HG02642 (cell line): ENCODE measurements at regions not wholly inside any gene's neighbourhood (a gene's known extent, or its start where the extent isn't known, plus 50 kb on each side); places are given as distances from the start of the nearest gene placed in this dataset.

Experiments used
- ATAC-seq: cut with Tn5 transposase; IDR thresholded peaks from one replicate; pipeline ENCODE4 v1.9.1; 2021; ENCODE audit warnings: mild to moderate bottlenecking; ENCODE audit not compliant: unreplicated experiment, poor library complexity

DNA sequence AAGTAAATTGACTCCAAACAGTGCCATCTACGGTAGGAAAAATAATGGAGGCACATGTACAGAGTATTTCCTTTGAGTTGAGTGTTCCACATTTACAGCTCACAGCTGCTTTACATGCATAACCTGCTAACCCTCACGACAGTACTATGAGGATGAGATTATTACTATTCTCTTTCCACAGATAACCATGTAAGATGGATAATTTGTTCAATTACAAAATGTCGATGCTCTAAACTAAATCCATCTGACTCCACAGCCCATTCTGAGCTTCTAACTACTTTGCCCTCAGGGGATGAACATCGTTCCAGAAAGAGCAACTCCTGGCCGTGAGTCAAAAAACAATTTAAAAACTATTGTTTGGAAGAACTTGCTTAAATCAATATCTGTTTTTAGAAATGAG, 330.4 kb upstream of the NWD2 start:
- ATAC-seq: no peak

DNA sequence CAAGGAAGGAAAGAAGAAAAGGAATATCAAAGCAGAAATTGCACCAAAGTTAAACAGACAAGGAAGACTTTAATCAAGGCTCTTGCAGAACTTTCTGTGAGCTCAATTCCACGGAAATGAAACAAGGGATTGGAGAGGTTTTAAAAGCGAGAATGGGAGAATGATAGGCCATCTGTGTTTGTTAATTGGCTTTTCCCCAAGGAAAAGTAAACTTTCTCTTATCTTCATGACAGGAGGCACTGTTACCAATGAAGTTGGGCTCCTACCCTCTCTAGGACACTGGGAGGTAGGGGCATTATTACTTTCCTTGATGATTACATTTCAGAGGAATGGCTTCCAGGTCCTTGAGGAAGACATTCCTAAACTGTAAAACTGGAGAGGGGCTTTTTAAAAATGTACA, 328.8 kb upstream of the NWD2 start:
- ATAC-seq: no peak

DNA sequence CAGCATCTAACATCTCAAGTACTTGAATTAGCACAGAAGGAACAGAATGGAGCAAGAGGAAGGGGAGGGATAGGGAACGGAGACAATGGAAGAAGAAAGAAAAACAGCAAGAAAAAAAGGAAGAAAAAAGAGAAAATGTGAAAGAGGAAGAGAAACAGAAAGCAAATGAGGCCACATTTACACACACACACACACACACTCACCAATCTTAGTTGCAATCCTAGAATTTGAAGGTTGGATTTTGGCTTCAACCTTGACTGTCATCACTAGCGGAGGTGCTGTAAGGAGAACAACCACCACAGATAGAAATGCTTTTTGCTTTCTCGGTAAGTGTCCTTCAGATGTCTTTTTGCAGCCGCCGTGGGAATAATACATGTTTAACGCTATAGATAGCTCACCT, 327.1 kb upstream of the NWD2 start:
- no peak for ATAC-seq

DNA sequence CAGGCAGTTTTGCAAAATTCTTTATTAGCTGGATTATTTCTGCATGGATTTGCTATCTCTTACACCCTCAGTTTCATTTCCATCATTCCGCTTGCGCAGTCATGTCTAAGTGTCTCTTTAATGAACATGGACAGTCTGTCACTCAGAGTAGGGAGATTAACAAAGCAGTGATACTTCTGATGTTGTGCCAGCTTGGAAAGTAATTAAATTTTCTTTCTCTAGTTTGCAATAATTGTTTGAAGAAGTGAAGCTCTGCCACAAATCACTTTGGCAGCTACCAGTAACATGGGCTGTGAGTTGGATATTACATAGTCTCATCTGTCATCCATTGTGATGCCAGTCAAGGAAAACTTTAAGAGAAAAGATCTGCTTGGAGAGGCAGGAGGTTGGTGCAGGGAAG, 324.8 kb upstream of the NWD2 start:
- no peak for ATAC-seq

DNA sequence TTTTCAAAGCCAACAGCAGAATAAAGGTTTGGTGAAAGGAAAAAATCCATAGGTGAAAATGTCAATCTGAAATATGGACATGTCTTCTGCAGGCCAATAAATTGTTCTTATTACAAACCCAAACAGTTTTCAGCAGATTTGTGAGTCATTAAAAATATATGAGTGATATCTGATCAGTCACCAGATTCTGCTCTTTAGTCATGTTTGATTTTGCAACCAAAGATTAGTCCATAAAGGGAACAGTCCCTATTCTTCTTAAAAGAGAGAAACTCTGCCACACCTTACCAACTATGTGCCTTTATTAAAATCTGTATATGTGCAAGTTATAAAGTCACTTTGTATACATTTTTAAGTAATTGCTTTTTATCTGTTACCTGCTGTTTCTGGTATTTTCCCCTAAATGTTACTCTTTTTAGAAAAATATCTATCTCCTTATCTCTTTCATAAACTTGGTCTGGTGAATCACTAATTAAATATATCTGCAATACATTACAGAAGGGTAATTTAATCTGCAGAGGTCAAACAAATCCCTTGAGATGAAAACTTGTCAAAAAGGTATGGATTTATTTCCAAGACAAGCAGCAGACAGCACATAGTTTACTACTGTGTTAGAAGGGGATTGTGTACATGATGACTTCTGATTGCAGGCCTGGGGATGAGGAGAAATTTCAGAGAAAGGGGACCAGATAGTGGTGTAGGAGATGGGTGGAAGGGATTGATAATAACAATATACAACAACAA, 322.9 kb upstream of the NWD2 start:
- no peak for ATAC-seq

DNA sequence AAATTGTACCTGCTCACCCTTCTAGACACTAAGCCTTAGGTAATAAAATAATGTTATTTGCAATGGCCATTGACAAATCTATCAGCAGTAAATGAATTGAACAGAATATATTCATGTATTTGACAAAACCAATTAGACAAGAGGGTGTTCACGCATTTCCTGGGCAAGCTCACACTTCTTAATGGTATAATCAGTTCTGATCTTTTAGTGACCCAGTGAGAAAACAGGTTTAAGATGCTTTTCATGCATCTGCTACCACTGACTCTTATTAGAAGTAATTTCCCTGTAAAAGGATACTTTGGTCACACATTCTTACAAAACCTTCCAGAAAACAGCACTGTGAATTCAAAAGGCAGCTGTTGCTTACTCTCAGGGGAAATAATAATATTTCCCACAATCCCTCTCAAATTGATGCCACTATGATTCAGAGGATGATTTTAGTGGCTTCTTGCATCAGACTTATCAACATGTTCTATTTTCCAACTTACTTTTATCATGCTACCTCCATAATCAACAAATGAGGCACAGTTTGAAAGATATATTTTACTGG, 313.9 kb upstream of the NWD2 start:
- no peak for ATAC-seq

DNA sequence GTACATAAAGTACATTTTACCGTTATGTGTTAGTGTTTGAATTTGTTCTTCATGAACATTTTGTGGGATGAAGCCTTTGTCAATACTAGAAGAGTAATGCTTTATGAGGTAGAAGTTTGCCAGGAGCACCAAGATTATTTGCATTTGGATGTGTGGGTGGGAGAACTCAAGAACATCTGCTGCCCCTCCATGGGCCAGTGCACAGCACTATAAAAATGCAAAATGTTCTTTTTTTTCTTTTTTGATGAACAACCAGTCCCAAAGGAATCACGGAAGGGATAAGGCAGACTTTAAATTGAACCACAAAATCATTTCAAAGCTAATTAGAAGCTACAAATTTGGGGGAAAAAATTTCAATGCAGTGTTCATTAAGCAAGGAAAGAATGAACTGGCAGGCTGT, 300.3 kb upstream of the NWD2 start:
- no peak for ATAC-seq

DNA sequence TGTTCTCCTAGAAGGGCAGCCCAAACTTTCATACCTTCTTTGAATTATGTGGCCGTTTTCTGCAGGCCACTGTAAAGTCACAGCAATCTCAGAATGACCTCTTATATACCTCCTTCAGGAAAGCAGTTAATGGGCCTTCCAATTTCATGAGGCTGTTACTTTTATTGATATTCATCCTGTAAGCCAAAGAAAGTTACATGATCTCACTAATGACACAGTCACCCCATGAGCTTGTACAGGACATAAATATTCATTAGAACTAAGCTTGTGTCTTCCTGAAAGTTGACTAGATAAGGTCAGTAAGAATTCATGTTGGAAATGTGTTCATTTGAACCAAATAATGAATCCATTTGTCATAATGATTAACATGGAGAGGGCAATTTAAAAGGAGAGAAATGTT, 283.1 kb upstream of the NWD2 start:
- no peak for ATAC-seq

DNA sequence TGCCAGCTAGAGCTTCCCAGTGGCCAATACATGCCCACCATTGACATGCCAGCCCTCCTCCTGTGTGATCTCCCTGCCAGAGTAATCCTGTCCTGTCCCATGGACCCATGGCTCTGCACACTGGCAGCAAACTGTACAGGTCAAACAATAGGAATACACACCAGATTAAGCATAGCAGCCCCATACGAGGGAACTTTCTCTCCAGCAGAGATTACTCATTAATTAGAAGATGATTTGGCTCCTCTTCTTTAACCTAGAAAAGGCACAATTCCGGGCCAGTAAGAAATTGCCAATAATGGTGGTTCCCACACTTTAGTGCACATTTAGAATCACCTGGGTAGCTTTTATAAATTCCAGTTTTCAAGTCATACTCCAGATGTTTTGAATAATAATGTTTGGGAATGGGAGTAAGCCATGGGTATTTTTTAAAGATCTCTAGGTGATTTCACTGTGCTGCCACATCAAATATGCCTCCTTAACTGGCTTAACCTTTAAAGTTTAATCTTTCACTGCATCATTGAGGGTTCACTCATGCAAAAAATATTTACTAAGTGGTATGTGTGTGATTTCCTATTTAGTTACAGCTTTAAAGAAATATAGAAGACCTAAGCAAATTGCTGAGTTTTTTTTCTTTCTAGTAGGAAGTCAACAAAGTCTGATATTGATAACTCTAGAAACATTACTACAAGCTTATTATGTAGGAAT, 277.6 kb upstream of the NWD2 start:
- ATAC-seq: no peak

DNA sequence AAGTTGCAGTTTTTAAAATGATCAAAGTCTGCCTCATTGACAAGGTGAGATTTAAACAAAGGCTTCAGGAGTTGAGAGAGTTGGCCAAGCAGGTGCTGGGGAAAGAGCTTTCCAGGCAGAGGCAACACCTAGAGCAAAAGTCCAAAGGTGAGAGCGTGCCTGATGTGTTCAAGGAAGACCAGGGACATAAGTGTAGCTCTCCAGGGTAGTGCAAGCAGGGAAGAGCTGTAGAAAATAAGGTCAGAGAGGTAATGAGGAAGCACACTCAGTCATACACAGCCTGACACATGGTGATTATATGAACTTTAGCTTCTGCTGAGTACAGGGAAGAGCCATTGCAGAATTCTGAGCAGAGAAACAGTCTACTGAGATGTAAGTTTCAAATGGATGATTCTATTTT, 265.0 kb upstream of the NWD2 start:
- no peak for ATAC-seq

DNA sequence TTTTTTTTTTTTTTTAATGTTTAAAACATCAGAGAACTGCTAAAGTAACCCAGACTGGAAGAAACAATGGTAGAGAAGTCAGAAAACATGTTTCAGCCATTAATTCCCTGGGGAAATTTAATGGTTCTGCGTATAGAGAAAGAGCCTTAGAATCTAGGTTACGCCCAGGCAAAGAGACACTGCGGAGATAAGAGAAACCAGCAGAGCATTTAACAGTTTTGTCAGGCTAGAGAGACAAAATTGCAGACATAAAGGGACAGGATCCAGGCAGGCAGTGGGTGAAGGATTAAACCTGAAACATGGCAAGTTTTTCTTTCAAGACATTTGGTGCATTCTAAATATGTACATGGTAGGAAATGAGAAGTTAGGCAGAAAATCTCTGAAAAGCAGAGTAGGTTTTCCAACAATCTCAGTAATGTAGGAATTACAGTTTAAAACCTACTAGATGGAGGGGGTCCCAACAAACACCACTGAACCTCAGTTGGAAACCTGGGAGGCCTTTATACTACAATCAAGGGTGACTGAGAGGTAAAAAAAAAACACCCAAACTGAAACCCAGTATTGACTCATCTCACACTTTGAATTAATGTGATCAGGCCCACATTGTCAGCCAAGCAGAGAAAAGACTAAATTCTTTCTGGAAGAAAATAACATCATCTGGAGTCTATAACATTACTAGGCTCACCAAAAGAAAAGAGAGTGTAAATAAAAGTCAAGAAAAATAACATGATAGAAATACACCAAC, 254.2 kb upstream of the NWD2 start:
- no peak for ATAC-seq

DNA sequence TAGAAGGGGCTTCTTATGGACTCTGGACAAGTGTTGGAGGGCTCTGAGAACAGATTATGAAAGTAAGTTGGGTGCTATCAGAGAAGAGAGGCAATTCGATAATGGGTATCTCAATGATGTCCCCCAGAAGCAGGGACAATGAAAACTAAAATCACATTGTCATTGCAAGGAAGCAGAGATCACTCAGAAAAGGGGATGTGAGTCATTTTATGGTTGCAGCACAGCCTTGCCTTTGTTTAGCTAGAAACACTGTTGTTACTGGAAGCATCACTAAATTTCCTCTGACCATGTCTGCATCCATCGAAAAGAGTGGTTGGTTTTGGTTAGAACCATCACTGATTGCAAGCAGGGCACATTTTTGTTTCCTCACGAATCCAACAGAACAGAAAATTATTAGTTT, 246.8 kb upstream of the NWD2 start:
- ATAC-seq: no peak

DNA sequence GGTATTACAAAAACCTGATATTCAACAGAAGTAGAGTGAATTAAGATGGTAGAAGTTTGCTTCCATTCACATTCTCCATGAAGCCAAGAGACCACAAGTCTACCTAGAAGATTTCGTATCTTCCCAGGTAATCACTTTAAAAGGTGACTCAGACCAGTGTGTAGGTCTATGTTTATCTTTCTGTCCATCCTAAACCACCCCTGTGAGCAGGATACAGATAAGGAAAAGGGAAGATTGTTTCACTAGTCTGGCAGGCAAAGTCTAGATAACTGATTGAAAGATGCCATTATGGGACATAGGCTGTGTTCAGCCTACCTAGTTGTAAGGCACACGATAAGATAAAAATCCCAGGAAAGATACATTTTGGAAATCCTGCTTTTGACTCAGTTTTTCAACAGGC, 244.3 kb upstream of the NWD2 start:
- no peak for ATAC-seq

DNA sequence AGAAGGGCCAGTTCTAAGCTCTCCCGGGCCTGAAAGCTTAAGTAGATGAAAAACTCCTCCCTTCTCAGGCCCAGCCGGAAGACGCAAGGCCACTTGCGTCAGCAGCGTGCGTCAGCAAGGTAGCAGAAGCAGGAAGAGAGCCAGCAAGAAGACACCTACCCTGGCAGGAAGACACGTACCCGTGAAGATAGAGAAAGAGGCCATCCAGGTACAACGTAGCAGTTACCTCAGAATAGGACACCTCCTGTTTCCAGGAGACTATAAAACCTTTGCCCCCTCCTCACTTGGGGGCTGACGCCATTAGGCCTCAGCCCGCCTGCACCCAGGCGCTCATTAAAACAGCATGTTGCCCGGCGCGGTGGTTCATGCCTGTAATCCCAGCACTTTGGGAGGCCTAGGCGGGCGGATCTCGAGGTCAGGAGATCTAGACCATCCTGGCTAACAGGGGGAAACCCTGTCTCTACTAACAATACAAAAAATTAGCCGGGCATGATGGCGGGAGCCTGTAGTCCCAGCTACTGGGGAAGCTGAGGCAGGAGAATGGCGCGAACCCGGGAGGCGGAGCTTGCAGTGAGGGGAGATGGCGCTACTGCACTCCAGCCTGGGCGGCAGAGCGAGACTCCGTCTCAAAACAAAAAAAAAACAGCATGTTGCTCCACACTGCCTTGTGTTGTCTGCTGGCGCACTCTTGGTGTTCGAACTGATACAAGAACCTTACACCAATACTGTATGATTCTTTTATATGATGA, 242.7 kb upstream of the NWD2 start:
- no peak for ATAC-seq

DNA sequence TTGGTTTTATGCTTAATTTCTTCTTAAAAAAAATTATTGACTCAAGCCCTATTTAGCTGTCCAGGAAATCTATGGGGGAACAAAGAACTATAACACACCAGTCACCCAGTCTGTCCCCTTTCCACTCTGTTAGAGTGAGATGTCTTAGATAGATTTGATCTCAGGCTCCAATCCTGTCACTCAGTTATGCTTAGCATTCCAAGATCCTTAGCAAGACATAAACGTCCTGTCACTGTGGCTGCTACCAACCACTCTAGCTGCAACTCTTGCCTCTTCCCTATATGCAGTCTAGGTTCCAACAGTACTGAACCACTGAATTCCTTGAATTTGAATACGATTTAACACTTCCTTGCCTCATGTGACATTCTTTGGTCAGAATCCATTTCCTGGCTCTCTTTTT, 241.9 kb upstream of the NWD2 start:
- no peak for ATAC-seq

DNA sequence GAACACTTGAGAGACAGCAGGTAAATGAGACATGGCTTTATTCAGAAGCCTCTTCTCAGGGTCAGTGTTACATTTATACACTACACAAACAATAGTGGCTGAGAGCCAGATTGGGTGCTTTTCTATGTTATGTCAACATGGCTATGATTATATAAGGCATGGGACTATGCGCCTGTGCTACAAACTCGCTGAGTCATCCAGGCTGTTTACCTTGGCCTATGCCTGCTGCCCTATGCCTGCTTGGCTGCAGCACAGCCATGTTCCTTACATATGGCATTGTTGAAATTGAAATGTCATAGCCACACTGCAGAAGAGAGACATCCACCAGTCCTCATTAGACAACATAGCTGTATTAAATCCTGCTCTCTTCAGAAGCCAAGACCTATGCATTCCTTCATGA, 236.3 kb upstream of the NWD2 start:
- ATAC-seq: no peak

DNA sequence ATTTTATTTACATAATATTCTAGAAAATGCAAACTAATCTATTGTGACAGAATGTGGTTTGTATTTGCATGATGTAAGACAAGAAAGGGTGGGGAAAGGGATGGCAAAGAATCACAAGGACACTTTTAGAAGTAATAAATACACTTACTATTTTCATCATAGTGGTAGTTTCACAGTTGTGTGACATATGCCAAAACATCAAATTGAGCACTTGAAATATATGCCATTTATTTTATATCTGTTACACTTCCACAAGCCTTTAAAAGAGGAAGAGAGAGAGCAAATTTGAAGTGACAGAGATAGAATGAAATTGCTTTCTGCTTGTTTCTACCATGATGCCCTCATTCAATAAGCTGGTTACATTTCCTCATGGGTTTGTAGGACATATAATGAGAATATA, 230.0 kb upstream of the NWD2 start:
- ATAC-seq: no peak

DNA sequence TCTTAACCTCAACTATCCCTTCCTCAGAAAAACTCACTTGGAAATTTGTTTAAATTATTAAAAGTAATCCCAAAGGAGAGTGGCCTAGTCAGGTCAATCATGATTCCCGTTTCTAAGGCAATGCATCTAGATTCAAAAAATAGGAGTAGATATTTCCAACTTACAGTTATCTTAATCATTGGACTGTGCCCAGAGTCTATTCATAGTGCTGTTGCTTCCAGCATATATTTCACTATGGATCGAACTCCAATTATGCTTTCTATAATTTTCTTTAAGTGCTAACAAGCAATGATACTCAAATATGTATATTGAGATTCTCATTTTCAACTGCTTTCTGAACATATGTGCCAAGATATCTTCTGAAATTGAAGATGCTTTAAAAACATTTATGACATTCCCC, 229.2 kb upstream of the NWD2 start:
- no peak for ATAC-seq

DNA sequence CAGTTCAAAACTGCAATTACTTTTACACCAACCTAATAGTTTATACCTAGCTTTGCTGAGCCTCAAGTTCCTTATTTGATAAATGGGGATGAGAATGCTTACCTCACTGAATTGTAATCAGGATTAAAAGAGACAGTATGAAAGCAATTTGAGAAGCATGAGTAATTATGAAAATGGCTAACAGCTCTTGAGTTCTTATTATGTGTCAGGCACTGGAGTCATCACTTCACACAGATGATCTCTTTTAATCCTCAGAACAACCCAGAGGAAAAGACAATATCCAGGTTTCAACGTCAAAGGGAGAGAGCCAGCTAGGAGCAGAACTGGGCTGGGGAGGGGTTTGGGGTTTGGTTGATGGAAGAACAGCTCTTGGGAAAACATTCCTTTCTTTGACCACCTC, 221.0 kb upstream of the NWD2 start:
- ATAC-seq: no peak

DNA sequence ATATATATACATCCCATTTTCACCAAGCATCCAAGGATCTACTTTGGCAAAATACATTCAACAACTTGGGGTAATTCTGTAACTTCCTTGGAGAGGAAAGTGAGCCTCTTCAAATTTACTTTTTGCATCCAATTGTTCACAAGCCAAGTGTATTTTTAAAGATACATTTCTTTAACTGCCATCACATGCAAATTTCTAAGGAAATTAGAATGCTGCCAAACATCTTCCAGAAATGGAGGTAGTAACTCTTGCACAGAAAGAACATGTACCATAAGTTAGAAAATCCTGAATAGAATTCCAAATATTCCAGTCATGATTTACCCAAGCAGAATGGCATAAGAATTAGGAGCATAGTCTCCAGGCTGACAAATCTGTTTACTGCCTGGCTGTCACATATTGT, 220.5 kb upstream of the NWD2 start:
- ATAC-seq: no peak

DNA sequence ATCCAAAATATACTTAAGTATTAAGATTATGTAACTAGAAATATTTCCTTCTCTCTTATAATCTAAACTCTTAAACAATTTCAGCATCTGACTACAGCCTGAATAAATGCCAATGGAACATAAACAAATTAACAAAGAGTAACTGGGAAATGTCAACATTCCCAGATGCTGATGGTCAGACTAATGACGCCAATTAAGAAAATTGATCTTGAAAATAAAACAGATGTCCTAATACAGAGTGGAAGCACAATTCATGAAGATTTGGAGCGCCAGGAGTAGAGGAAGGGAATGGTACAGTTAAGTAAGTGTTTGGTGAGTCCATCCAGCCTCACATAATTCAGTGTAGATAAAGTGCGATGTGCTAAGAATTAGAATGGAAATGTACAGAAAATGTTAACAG, 203.7 kb upstream of the NWD2 start:
- no peak for ATAC-seq
